Muscle of leg (tissue), 3 donors: ENCODE measurements at regions not wholly inside any gene's neighbourhood (a gene's known extent, or its start where the extent isn't known, plus 50 kb on each side); places are given as distances from the start of the nearest gene placed in this dataset.
"Not testable (repeated sequence)": the region's sequence is repeated elsewhere in the genome, so short reads cannot be mapped to it uniquely, and the experiment has no call there.

Experiments used
- DNase-seq: peaks from one replicate; pipeline ENCODE4 v3.0.0; 2013
- H3K27ac ChIP-seq: one replicate; pipeline ENCODE4 v1.5.1; 2013; ENCODE audit warnings: mild to moderate bottlenecking, low read length, control low read depth
- H3K27me3 ChIP-seq: one replicate; pipeline ENCODE4 v1.6.1; 2013; ENCODE audit warnings: low read length; ENCODE audit not compliant: control insufficient read depth, insufficient read depth
- H3K36me3 ChIP-seq: one replicate; pipeline ENCODE4 v1.6.1; 2013; ENCODE audit warnings: low read length; ENCODE audit not compliant: control insufficient read depth, insufficient read depth
- H3K4me1 ChIP-seq: one replicate; pipeline ENCODE4 v1.6.1; 2013; ENCODE audit warnings: low read length; ENCODE audit not compliant: control insufficient read depth, insufficient read depth
- H3K4me3 ChIP-seq: one replicate; pipeline ENCODE4 v1.5.1; 2013; ENCODE audit warnings: low read length, control low read depth
- H3K9me3 ChIP-seq: replicated peaks from 2 replicates; pipeline ENCODE4 v1.6.1; 2013; ENCODE audit warnings: low read depth, low read length; ENCODE audit not compliant: control insufficient read depth
- WGBS: methylation state at CpG from one replicate; pipeline ENCODE4 v1.1.5; 2013; ENCODE audit warnings: missing lambda C conversion rate; ENCODE audit not compliant: insufficient coverage; 5-methylcytosine and 5-hydroxymethylcytosine counted together

- Histone ChIP-seq H3K4me3 (no peak overlapping the region), H3K4me1 (no peaks in the 10 kb centered on the region), H3K36me3 (no peaks in the 10 kb centered on the region), H3K27ac (no peak overlapping the region), H3K27me3 (no peaks in the 10 kb centered on the region), H3K9me3 (no peaks in the 10 kb centered on the region)
- DNase-seq: no peak
- 100% methylated on average over 1 of the region's 5 CpGs for WGBS
Observed at GRCh38 chr7:29619111-29619510, 55.5 kb downstream of the PRR15 start.

DNA sequence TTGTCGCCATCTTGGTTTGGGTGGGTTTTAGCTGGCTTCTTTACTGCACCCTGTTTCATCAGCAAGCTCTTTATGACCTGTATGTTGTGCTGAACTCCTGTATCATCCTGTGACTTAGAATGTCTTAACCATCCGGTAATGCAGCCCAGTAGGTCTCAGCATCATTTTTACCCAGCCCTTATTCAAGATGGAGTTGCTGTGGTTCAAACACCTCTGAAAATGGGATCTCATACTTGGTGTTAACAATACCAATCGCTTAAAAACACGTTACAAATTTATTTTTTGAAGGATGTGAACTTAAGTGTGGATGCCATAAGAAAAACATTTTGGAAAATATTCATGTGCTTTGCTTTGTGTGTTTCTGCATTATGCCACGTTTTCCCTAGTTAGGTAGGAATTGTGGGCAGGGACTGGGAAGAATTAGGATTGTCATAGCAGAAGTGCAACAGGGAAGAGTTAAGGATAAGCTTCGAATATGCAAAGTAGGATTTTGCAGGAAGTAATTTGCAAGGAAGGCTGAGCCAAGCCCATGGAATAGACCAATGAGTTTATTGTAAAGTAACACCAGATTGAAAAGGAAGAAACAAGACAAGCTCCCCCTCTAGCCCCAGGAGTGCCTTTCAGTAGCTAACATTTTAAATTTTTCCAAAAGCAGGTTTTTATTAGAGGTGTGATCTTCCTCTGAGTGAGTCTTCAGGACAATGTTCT is 56.4 kb downstream of the PRR15 start:
- no peaks in the 10 kb centered on the region for H3K36me3 ChIP-seq
- no peak for DNase-seq
- H3K4me3 ChIP-seq: no peak overlapping the region
- no peaks in the 10 kb centered on the region for H3K4me1 ChIP-seq
- WGBS: 51% methylated on average over 4 of the region's 6 CpGs
- H3K27ac ChIP-seq: no peak overlapping the region
- H3K9me3 ChIP-seq: no peaks in the 10 kb centered on the region
- no peaks in the 10 kb centered on the region for H3K27me3 ChIP-seq

- no peak for DNase-seq
- Histone ChIP-seq H3K4me1 (no peaks in the 10 kb centered on the region), H3K36me3 (no peaks in the 10 kb centered on the region), H3K27ac (no peak overlapping the region), H3K9me3 (no peaks in the 10 kb centered on the region), H3K27me3 (no peaks in the 10 kb centered on the region), H3K4me3 (no peak overlapping the region)
- no CpG with 5 or more reads among the region's 2 CpGs for WGBS
Observed at GRCh38 chr7:29620556-29620930, 56.9 kb downstream of the PRR15 start.

DNA sequence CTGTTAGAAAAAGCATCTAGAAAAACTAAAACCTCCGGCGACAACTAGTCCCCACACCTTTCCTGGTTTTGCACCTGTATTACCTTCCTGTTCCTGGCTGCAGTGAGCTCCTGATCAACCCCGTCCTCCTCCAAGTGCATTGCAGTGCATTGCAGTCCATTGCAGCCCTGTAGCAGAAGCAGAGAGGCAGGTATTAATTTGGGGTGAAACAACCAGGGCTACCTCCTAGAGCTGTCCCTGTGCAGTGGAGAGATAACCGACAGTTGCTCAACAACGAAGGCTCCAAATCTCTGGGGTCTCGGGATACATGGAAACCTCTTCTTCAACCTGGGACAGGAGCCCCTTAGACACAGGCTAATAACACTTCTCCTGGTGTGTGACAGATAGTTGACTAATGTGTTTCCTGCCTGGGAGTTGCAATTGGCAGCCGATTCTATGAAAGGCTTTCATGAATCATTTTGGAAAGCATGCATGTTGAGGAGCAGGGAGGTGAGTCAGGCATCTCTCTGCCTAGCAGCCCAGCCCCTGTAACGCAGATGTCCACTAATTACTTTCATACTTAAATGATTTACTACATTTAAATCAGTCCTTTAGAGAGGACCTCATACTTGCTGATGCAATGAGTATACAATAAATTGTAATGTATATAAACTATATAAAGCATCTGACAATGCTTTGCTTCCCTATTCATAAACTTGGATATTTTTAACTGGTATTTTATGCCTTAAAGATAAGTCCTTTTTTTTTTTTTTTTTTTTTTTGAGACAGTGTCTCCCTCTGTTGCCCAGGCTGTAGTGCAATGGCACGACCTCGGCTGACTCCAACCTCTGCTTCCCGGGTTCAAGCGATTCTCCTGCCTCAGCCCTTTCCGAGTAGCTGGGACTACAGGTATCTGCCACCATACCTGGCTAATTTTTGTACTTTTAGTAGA is 59.0 kb downstream of the PRR15 start:
- DNase-seq: peak; percentile 16
- WGBS: 85% methylated on average over 6 of the region's 13 CpGs
- no peaks in the 10 kb centered on the region for H3K9me3 ChIP-seq
- no peak overlapping the region for H3K27ac ChIP-seq
- no peaks in the 10 kb centered on the region for H3K4me1 ChIP-seq
- no peaks in the 10 kb centered on the region for H3K27me3 ChIP-seq
- H3K4me3 ChIP-seq: no peak overlapping the region
- no peaks in the 10 kb centered on the region for H3K36me3 ChIP-seq

GRCh38 chr7:29623973-29624372 is 60.3 kb downstream of the PRR15 start:
- no peaks in the 10 kb centered on the region for H3K4me1 ChIP-seq
- H3K27ac ChIP-seq: no peak overlapping the region
- WGBS: 38% methylated on average over 1 of the region's 2 CpGs
- H3K36me3 ChIP-seq: no peaks in the 10 kb centered on the region
- DNase-seq: no peak
- H3K9me3 ChIP-seq: no peaks in the 10 kb centered on the region
- no peak overlapping the region for H3K4me3 ChIP-seq
- no peaks in the 10 kb centered on the region for H3K27me3 ChIP-seq

GRCh38 chr7:29626730-29627129 is 63.1 kb downstream of the PRR15 start:
- Histone ChIP-seq H3K9me3 (no peaks in the 10 kb centered on the region), H3K27me3 (no peaks in the 10 kb centered on the region), H3K36me3 (no peaks in the 10 kb centered on the region), H3K4me1 (no peaks in the 10 kb centered on the region), H3K4me3 (no peak overlapping the region), H3K27ac (no peak overlapping the region)
- DNase-seq: peak; percentile 17
- WGBS: no CpG with 5 or more reads among the region's 2 CpGs

DNA sequence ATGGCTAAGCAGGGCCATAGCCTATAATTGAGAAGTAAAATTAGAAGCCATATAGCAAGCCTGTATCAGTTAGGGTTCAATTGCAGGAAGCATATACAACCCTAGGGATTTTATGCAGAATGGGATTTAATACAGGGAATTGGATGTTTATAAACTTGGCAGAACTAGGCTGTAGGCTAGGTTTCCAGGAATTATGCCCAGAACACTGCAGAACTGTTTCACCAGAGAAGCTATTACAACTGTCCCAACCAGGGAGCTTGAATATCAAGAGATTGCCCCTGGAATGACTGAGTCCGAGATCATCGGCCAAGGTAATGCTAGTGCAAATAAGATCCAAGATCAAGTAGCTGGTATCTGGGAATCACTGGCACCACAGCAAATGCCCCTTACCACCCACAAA is 64.0 kb downstream of the PRR15 start:
- no peaks in the 10 kb centered on the region for H3K9me3 ChIP-seq
- H3K4me1 ChIP-seq: no peaks in the 10 kb centered on the region
- peak; percentile 27 for DNase-seq
- H3K36me3 ChIP-seq: no peaks in the 10 kb centered on the region
- H3K27ac ChIP-seq: no peak overlapping the region
- H3K27me3 ChIP-seq: no peaks in the 10 kb centered on the region
- no peak overlapping the region for H3K4me3 ChIP-seq
- WGBS: no CpG with 5 or more reads among the region's 2 CpGs

DNA sequence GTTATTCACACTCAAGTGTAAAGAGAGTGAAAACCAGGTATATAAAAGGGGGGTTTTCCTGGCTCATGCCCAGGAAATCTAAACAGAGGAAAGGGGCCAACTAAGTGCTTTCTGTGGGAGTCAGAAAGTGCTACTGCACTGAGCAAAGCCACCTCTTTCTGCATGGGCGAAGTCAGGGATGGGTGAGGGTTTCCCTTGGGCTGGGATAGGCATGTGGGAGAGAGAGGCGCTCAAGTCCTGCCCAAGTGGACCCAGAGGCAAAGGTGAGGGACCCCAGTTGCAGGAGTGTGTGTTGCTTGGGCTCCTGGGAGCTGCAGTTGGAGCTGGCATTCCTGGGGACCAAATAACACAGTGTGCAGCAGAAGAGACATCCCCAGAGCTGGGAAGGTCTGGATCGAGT is 65.9 kb downstream of the PRR15 start:
- H3K36me3 ChIP-seq: no peaks in the 10 kb centered on the region
- no peak overlapping the region for H3K27ac ChIP-seq
- no peak overlapping the region for H3K4me3 ChIP-seq
- H3K4me1 ChIP-seq: no peaks in the 10 kb centered on the region
- DNase-seq: no peak
- H3K27me3 ChIP-seq: no peaks in the 10 kb centered on the region
- no peaks in the 10 kb centered on the region for H3K9me3 ChIP-seq
- whole genome bisulfite sequencing: 93% methylated on average over 2 of the region's 3 CpGs

- H3K36me3 ChIP-seq, H3K4me1 ChIP-seq, H3K27me3 ChIP-seq, H3K9me3 ChIP-seq, H3K4me3 ChIP-seq, H3K27ac ChIP-seq: not testable (repeated sequence)
- WGBS: no CpG with 5 or more reads among the region's 5 CpGs
- DNase-seq: peak; percentile 46
Observed at GRCh38 chr7:29635067-29636008, 71.7 kb downstream of the PRR15 start.

DNA sequence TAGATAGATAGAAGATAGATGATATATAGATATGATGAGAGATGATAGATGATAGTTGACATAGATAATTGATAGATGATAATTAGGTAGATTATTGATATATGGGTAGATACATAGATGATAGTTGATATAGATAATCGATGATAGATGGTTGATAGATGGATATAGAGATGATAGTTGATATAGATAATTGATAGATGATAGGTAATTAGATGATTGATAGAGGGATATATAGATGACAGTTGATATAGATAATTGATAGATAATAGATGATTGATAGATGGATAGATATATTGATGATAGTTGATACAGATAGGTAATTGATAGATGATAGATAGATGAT is 72.3 kb downstream of the PRR15 start:
- WGBS: no CpG with 5 or more reads among the region's 1 CpG
- no peak for DNase-seq
- Histone ChIP-seq H3K4me1 (no peaks in the 10 kb centered on the region), H3K27me3 (no peaks in the 10 kb centered on the region), H3K9me3 (no peaks in the 10 kb centered on the region), H3K36me3 (peaks cover 2% of the 10 kb centered on the region), H3K4me3 (no peak overlapping the region), H3K27ac (no peak overlapping the region)
